OCI-LY7 (cell line): ENCODE measurements at regions not wholly inside any gene's neighbourhood (a gene's known extent, or its start where the extent isn't known, plus 50 kb on each side); places are given as distances from the start of the nearest gene placed in this dataset.

Experiments
- CTCF ChIP-seq: fragments of 200-600 bp; sonication (generic); conservative IDR thresholded peaks from 2 replicates; pipeline ENCODE4 v1.5.1; 2014; ENCODE audit warnings: mild to moderate bottlenecking, antibody characterized with exemption, low read length, moderate library complexity, mixed read lengths
- EZH2phosphoT487 ChIP-seq: fragments of 200-600 bp; sonication (generic); IDR thresholded peaks from 2 replicates; pipeline ENCODE4 v1.6.1; 2018; ENCODE audit warnings: low read depth, borderline replicate concordance, mild to moderate bottlenecking, mixed run types, antibody characterized with exemption, low read length, moderate library complexity, mixed read lengths

GRCh38 chr20:22836211-22836610 lies 198.9 kb upstream of the SSTR4 start:
- TF ChIP-seq CTCF (no peak), EZH2phosphoT487 (no peak)
